IMR-90 (cell line): ENCODE measurements at regions not wholly inside any gene's neighbourhood (a gene's known extent, or its start where the extent isn't known, plus 50 kb on each side); places are given as distances from the start of the nearest gene placed in this dataset.

ENCODE experiments used
- ATAC-seq: fragments of 200-7000 bp; cut with Tn5 transposase; 2 replicates; pipeline ENCODE4 v1.9.1; 2020; ENCODE audit warnings: low read depth, mild to moderate bottlenecking, moderate library complexity
- BruUV-seq: library from RNA; stranded (reverse); fragments of 400-500 nt; replicated peaks from 2 replicates; lab custom pipeline; 2021; lab: Mats Ljungman, UMichigan
- CTCF ChIA-PET: fragments of 300-600 bp; formaldehyde crosslinking; extraction: SDS; loops from one replicate; lab custom pipeline; 2021; ENCODE audit warnings: antibody characterized with exemption; lab: Yijun Ruan, JAX
- POLR2A ChIA-PET: fragments of 300-600 bp; sonication (Branson Sonifier 250); formaldehyde crosslinking; loops from one replicate; lab custom pipeline; 2022; ENCODE audit warnings: antibody characterized with exemption; ENCODE audit not compliant: unreplicated experiment; lab: Charles Lee
- DNase-seq: peaks from one replicate; pipeline ENCODE4 v3.0.0; 2013
- H2AFZ ChIP-seq: replicated peaks from 2 replicates; pipeline ENCODE3; 2013; ENCODE audit warnings: low read length, mild to moderate bottlenecking; ENCODE audit not compliant: poor library complexity
- H2AK5ac ChIP-seq: 2 replicates; pipeline ENCODE4 v1.6.1; 2013; ENCODE audit warnings: low read depth, low read length, inconsistent platforms
- H2AK9ac ChIP-seq: replicated peaks from 2 replicates; pipeline ENCODE3; 2013; ENCODE audit warnings: mild to moderate bottlenecking, low read depth, low read length, moderate library complexity; ENCODE audit not compliant: poor library complexity
- H2BK120ac ChIP-seq: 2 replicates; pipeline ENCODE4 v1.6.1; 2013; ENCODE audit warnings: low read depth, low read length, inconsistent platforms
- H2BK15ac ChIP-seq: 3 replicates; pipeline ENCODE4 v1.6.1; 2013; ENCODE audit warnings: low read depth, low read length, inconsistent platforms
- H2BK20ac ChIP-seq: 2 replicates; pipeline ENCODE4 v1.6.1; 2013; ENCODE audit warnings: low read depth, mild to moderate bottlenecking, inconsistent platforms, low read length, moderate library complexity
- H2BK5ac ChIP-seq: 2 replicates; pipeline ENCODE4 v1.6.1; 2013; ENCODE audit warnings: mild to moderate bottlenecking, low read depth, low read length, inconsistent platforms; ENCODE audit not compliant: poor library complexity, severe bottlenecking
- H3K14ac ChIP-seq: replicated peaks from 2 replicates; pipeline ENCODE4 v1.6.1; 2013; ENCODE audit warnings: low read depth, low read length, inconsistent platforms
- H3K18ac ChIP-seq: 2 replicates; pipeline ENCODE4 v1.6.1; 2013; ENCODE audit warnings: low read depth, low read length, control low read depth
- H3K23ac ChIP-seq: 2 replicates; pipeline ENCODE4 v1.6.1; 2013; ENCODE audit warnings: low read depth, low read length, inconsistent platforms
- H3K27ac ChIP-seq: 2 replicates; pipeline ENCODE4 v1.5.1; 2013; ENCODE audit warnings: mild to moderate bottlenecking, control low read depth, low read length; ENCODE audit not compliant: insufficient read depth
- H3K27me3 ChIP-seq: 2 replicates; pipeline ENCODE4 v1.6.1; 2013; ENCODE audit warnings: low read length; ENCODE audit not compliant: control insufficient read depth, insufficient read depth
- H3K36me3 ChIP-seq: 2 replicates; pipeline ENCODE4 v1.6.1; 2013; ENCODE audit warnings: low read length, mixed read lengths; ENCODE audit not compliant: control insufficient read depth, insufficient read depth
- H3K4ac ChIP-seq: 2 replicates; pipeline ENCODE4 v1.6.1; 2013; ENCODE audit warnings: low read depth, low read length, inconsistent platforms
- H3K4me1 ChIP-seq: 2 replicates; pipeline ENCODE4 v1.6.1; 2013; ENCODE audit warnings: low read length, mixed read lengths; ENCODE audit not compliant: control insufficient read depth, insufficient read depth
- H3K4me2 ChIP-seq: 2 replicates; pipeline ENCODE4 v1.6.1; 2013; ENCODE audit warnings: low read depth, mild to moderate bottlenecking, control low read depth, low read length, moderate library complexity
- H3K4me3 ChIP-seq: 2 replicates; pipeline ENCODE4 v1.5.1; 2013; ENCODE audit warnings: low read depth, mild to moderate bottlenecking, control low read depth, low read length, moderate library complexity; ENCODE audit not compliant: insufficient read depth
- H3K56ac ChIP-seq: 2 replicates; pipeline ENCODE4 v1.6.1; 2013; ENCODE audit warnings: low read length, inconsistent platforms; ENCODE audit not compliant: insufficient read depth; ENCODE audit errors: extremely low read depth
- H3K79me1 ChIP-seq, 2 experiments: 2 replicates each; pipeline ENCODE4 v1.6.1; 2013; ENCODE audit warnings: low read length in 2 of 2, inconsistent platforms in 1 of 2, low read depth in 1 of 2
- H3K9ac ChIP-seq: 2 replicates; pipeline ENCODE4 v1.6.1; 2013; ENCODE audit warnings: low read depth, low read length, control low read depth
- H3K9me1 ChIP-seq: 2 replicates; pipeline ENCODE4 v1.6.1; 2013; ENCODE audit warnings: low read length, inconsistent platforms; ENCODE audit not compliant: insufficient read depth
- H3K9me3 ChIP-seq: 2 replicates; pipeline ENCODE4 v1.6.1; 2013; ENCODE audit warnings: low read length; ENCODE audit not compliant: control insufficient read depth, insufficient read depth
- H4K20me1 ChIP-seq: 2 replicates; pipeline ENCODE4 v1.6.1; 2013; ENCODE audit warnings: low read length, inconsistent platforms; ENCODE audit not compliant: insufficient read depth
- H4K5ac ChIP-seq: 2 replicates; pipeline ENCODE4 v1.6.1; 2013; ENCODE audit warnings: mild to moderate bottlenecking, low read depth, low read length, control low read depth
- H4K8ac ChIP-seq, 2 experiments: 2 replicates each; pipeline ENCODE4 v1.6.1; 2013; ENCODE audit warnings: low read depth in 2 of 2, low read length in 2 of 2, control low read depth in 1 of 2, inconsistent platforms in 1 of 2
- H4K91ac ChIP-seq: 2 replicates; pipeline ENCODE4 v1.6.1; 2013; ENCODE audit warnings: low read depth, low read length, inconsistent platforms; ENCODE audit not compliant: insufficient read depth
- CHD1 ChIP-seq: IDR thresholded peaks from 2 replicates; pipeline ENCODE4 v1.6.1; 2012; ENCODE audit warnings: low read depth, low read length, improper control_type of control experiment
- ELK1 ChIP-seq: fragments of 150-350 bp; IDR thresholded peaks from 2 replicates; pipeline ENCODE4 v1.6.1; 2016; ENCODE audit warnings: low read depth, mild to moderate bottlenecking, low read length, moderate library complexity, borderline replicate concordance
- MAZ ChIP-seq: IDR thresholded peaks from 2 replicates; pipeline ENCODE4 v1.6.1; 2012; ENCODE audit warnings: low read depth, mild to moderate bottlenecking, low read length, improper control_type of control experiment, moderate library complexity, borderline replicate concordance
- MXI1 ChIP-seq: IDR thresholded peaks from 2 replicates; pipeline ENCODE4 v1.6.1; 2012; ENCODE audit warnings: low read depth, mild to moderate bottlenecking, low read length, moderate library complexity, borderline replicate concordance
- NFE2L2 ChIP-seq: fragments of 150-350 bp; IDR thresholded peaks from 2 replicates; pipeline ENCODE4 v1.6.1; 2016; ENCODE audit warnings: low read depth, mild to moderate bottlenecking, low read length
- RAD21 ChIP-seq: IDR thresholded peaks from 2 replicates; pipeline ENCODE4 v1.6.1; 2012; ENCODE audit warnings: low read length, improper control_type of control experiment
- USF2 ChIP-seq: fragments of 150-350 bp; IDR thresholded peaks from 2 replicates; pipeline ENCODE4 v1.6.1; 2017; ENCODE audit warnings: mild to moderate bottlenecking, antibody characterized with exemption, low read length, low read depth
- WGBS, 2 experiments: methylation state at CpG; one replicate each; pipeline versions ENCODE4 v1.1.5 to v1.1.7; 2013; ENCODE audit warnings: missing lambda C conversion rate in 2 of 2; ENCODE audit not compliant: insufficient read length in 1 of 2; ENCODE audit errors: extremely low coverage in 2 of 2; 5-methylcytosine and 5-hydroxymethylcytosine counted together
- dilution Hi-C: fragments of 300-500 bp; cut with HindIII; formaldehyde crosslinking; loops from one replicate; pipeline ENCODE4 v1.14.3; 2018; ENCODE audit warnings: low sequenced_read_pairs; ENCODE audit not compliant: unreplicated experiment
- in situ Hi-C: fragments of 300-500 bp; cut with MboI; formaldehyde crosslinking; loops from 3 replicates; pipeline ENCODE4 v1.14.3; 2019; ENCODE audit warnings: low sequenced_read_pairs, inconsistent platforms, mixed read lengths
- intact Hi-C: fragments of 100-400 bp; cut with micrococcal nuclease; formaldehyde crosslinking; loops from 2 replicates; pipeline ENCODE4 v1.10.0; 2022

- CTCF ChIA-PET: no interaction called here
- no peaks in the 10 kb centered on the region for H3K36me3 ChIP-seq
- no peak overlapping the region for H3K9ac ChIP-seq
- H3K23ac ChIP-seq: no peak overlapping the region
- H3K56ac ChIP-seq: no peak overlapping the region
- in situ Hi-C loops: no loop called here
- H3K4me2 ChIP-seq: no peak overlapping the region
- intact Hi-C loops: no loop called here
- H3K14ac ChIP-seq: no peak overlapping the region
- H3K18ac ChIP-seq: no peak overlapping the region
- H4K5ac ChIP-seq: no peak overlapping the region
- H3K79me1 ChIP-seq: no peaks in the 10 kb centered on the region
- DNase-seq (no peak), ATAC-seq (no peak)
- POLR2A ChIA-PET: no interaction called here
- no peak overlapping the region for H2AK5ac ChIP-seq
- no peak overlapping the region for H4K91ac ChIP-seq
- no peaks in the 10 kb centered on the region for H3K27me3 ChIP-seq
- H3K27ac ChIP-seq: no peak overlapping the region
- no peaks in the 10 kb centered on the region for H3K9me3 ChIP-seq
- H3K4me1 ChIP-seq: peaks cover 2% of the 10 kb centered on the region
- no peaks in the 10 kb centered on the region for H3K9me1 ChIP-seq
- H2AFZ ChIP-seq: no peak overlapping the region
- dilution Hi-C loops: no loop called here
- H2BK120ac ChIP-seq: no peak overlapping the region
- no peak overlapping the region for H4K8ac ChIP-seq
- TF ChIP-seq USF2 (no peak), MAZ (no peak), MXI1 (no peak), RAD21 (no peak), NFE2L2 (no peak), ELK1 (no peak), CHD1 (no peak)
- BruUV-seq: no TSS peak
- H3K4me3 ChIP-seq: no peak overlapping the region
- H2BK5ac ChIP-seq: no peak overlapping the region
- H2AK9ac ChIP-seq: no peak overlapping the region
- no peak overlapping the region for H3K4ac ChIP-seq
- no peaks in the 10 kb centered on the region for H4K20me1 ChIP-seq
- no peak overlapping the region; the same call in 1 of the 2 replicates for H2BK20ac ChIP-seq
- no peak overlapping the region for H2BK15ac ChIP-seq
- WGBS, 2 experiments: no CpG with 5 or more reads among the region's 1 CpG
Measured at GRCh38 chr12:60182354-60182753, 586.5 kb downstream of the SLC16A7 start.
